ENCODE measurements at regions not wholly inside any gene's neighbourhood (a gene's known extent, or its start where the extent isn't known, plus 50 kb on each side); places are given as distances from the start of the nearest gene placed in this dataset.

GRCh38 chr11:69883292-69884255 is 64.4 kb upstream of the FGF3 start:
- in situ Hi-C loops (cut with HindIII; ENCODE audit: low pct_ligation_motif_present, low pct_unique_long_range_greater_than_20kb, low sequenced_read_pairs): no loop called here
- DNase-seq: no peak

GRCh38 chr11:69884286-69884685 is 65.1 kb upstream of the FGF3 start:
- in situ Hi-C loops (cut with HindIII; ENCODE audit: low pct_ligation_motif_present, low pct_unique_long_range_greater_than_20kb, low sequenced_read_pairs): no loop called here
- DNase-seq: no peak

GRCh38 chr11:69884751-69885150 is 65.5 kb upstream of the FGF3 start:
- DNase-seq: no peak
- in situ Hi-C loops (cut with HindIII; ENCODE audit: low pct_ligation_motif_present, low pct_unique_long_range_greater_than_20kb, low sequenced_read_pairs): no loop called here

- in situ Hi-C loops (cut with HindIII; ENCODE audit: low pct_ligation_motif_present, low pct_unique_long_range_greater_than_20kb, low sequenced_read_pairs): no loop called here
- no peak for DNase-seq
Measured at GRCh38 chr11:69887330-69887729, 68.1 kb upstream of the FGF3 start.

GRCh38 chr11:69887841-69888427 is 68.7 kb upstream of the FGF3 start:
- no peak for DNase-seq
- in situ Hi-C loops (cut with HindIII; ENCODE audit: low pct_ligation_motif_present, low pct_unique_long_range_greater_than_20kb, low sequenced_read_pairs): no loop called here

- in situ Hi-C loops (cut with HindIII; ENCODE audit: low pct_ligation_motif_present, low pct_unique_long_range_greater_than_20kb, low sequenced_read_pairs): no loop called here
- peak; percentile 52 for DNase-seq
Measured at GRCh38 chr11:69888483-69889181, 69.4 kb upstream of the FGF3 start.

- no peak for DNase-seq
- in situ Hi-C loops (cut with HindIII; ENCODE audit: low pct_ligation_motif_present, low pct_unique_long_range_greater_than_20kb, low sequenced_read_pairs): no loop called here
Measured at GRCh38 chr11:69889400-69890318, 70.4 kb upstream of the FGF3 start.

- no peak for DNase-seq
- in situ Hi-C loops (cut with HindIII; ENCODE audit: low pct_ligation_motif_present, low pct_unique_long_range_greater_than_20kb, low sequenced_read_pairs): no loop called here
Measured at GRCh38 chr11:69890476-69890875, 71.3 kb upstream of the FGF3 start.

- in situ Hi-C loops (cut with HindIII; ENCODE audit: low pct_ligation_motif_present, low pct_unique_long_range_greater_than_20kb, low sequenced_read_pairs): no loop called here
- no peak for DNase-seq
Measured at GRCh38 chr11:69891421-69892236, 72.4 kb upstream of the FGF3 start.

GRCh38 chr11:69892237-69892985 is 73.2 kb upstream of the FGF3 start:
- in situ Hi-C loops (cut with HindIII; ENCODE audit: low pct_ligation_motif_present, low pct_unique_long_range_greater_than_20kb, low sequenced_read_pairs): no loop called here
- DNase-seq: no peak

GRCh38 chr11:69892986-69893555 is 73.9 kb upstream of the FGF3 start:
- in situ Hi-C loops (cut with HindIII; ENCODE audit: low pct_ligation_motif_present, low pct_unique_long_range_greater_than_20kb, low sequenced_read_pairs): no loop called here
- no peak for DNase-seq

GRCh38 chr11:69893631-69894030 is 74.4 kb upstream of the FGF3 start:
- in situ Hi-C loops (cut with HindIII; ENCODE audit: low pct_ligation_motif_present, low pct_unique_long_range_greater_than_20kb, low sequenced_read_pairs): no loop called here
- no peak for DNase-seq

GRCh38 chr11:69894181-69894611 is 75.0 kb upstream of the FGF3 start:
- DNase-seq: no peak
- in situ Hi-C loops (cut with HindIII; ENCODE audit: low pct_ligation_motif_present, low pct_unique_long_range_greater_than_20kb, low sequenced_read_pairs): no loop called here

GRCh38 chr11:69894648-69895047 is 75.4 kb upstream of the FGF3 start:
- in situ Hi-C loops (cut with HindIII; ENCODE audit: low pct_ligation_motif_present, low pct_unique_long_range_greater_than_20kb, low sequenced_read_pairs): no loop called here
- no peak for DNase-seq

- in situ Hi-C loops (cut with HindIII; ENCODE audit: low pct_ligation_motif_present, low pct_unique_long_range_greater_than_20kb, low sequenced_read_pairs): no loop called here
- no peak for DNase-seq
Measured at GRCh38 chr11:69896250-69896649, 77.0 kb upstream of the FGF3 start.

- DNase-seq: no peak
- in situ Hi-C loops (cut with HindIII; ENCODE audit: low pct_ligation_motif_present, low pct_unique_long_range_greater_than_20kb, low sequenced_read_pairs): no loop called here
Measured at GRCh38 chr11:69898123-69898522, 78.9 kb upstream of the FGF3 start.

Data from ACHN (cell line).